Mesenchymal stem cell (in vitro differentiated cells and primary cell): ENCODE measurements at regions not wholly inside any gene's neighbourhood (a gene's known extent, or its start where the extent isn't known, plus 50 kb on each side); places are given as distances from the start of the nearest gene placed in this dataset.

ENCODE experiments used
- DNase-seq: peaks from one replicate; pipeline ENCODE4 v3.0.0-alpha.2; 2013
- H2AFZ ChIP-seq: one replicate; pipeline ENCODE4 v1.6.1; 2013; ENCODE audit warnings: low read depth, mild to moderate bottlenecking, control low read depth, inconsistent platforms, low read length, moderate library complexity
- H2AK5ac ChIP-seq: 2 replicates; pipeline ENCODE4 v1.6.1; 2013; ENCODE audit warnings: low read length, moderate library complexity, mild to moderate bottlenecking, inconsistent platforms; ENCODE audit not compliant: severe bottlenecking
- H2BK120ac ChIP-seq: one replicate; pipeline ENCODE4 v1.6.1; 2013; ENCODE audit warnings: low read depth, mild to moderate bottlenecking, inconsistent platforms, low read length, moderate library complexity
- H2BK12ac ChIP-seq, 2 experiments: one replicate each; pipeline ENCODE4 v1.6.1; 2013; ENCODE audit warnings: inconsistent platforms in 2 of 2, low read length in 2 of 2, mild to moderate bottlenecking in 2 of 2, moderate library complexity in 2 of 2, control low read depth in 1 of 2
- H2BK15ac ChIP-seq: one replicate; pipeline ENCODE4 v1.6.1; 2013; ENCODE audit warnings: mild to moderate bottlenecking, low read depth, inconsistent platforms; ENCODE audit not compliant: poor library complexity, severe bottlenecking
- H2BK5ac ChIP-seq: 2 replicates; pipeline ENCODE4 v1.6.1; 2013; ENCODE audit warnings: low read depth, mild to moderate bottlenecking, low read length, control low read depth, inconsistent platforms; ENCODE audit not compliant: poor library complexity, severe bottlenecking
- H3K14ac ChIP-seq, 2 experiments: one replicate each; pipeline ENCODE4 v1.6.1; 2013; ENCODE audit warnings: inconsistent platforms in 2 of 2, low read length in 2 of 2, control low read depth in 1 of 2, mild to moderate bottlenecking in 1 of 2, moderate library complexity in 1 of 2
- H3K18ac ChIP-seq, 2 experiments: one replicate each; pipeline ENCODE4 v1.6.1; 2013; ENCODE audit warnings: inconsistent platforms in 2 of 2, low read length in 2 of 2, control low read depth in 1 of 2, low read depth in 1 of 2, mild to moderate bottlenecking in 1 of 2
- H3K23ac ChIP-seq, 2 experiments: one replicate each; pipeline ENCODE4 v1.6.1; 2013; ENCODE audit warnings: inconsistent platforms in 2 of 2, low read length in 2 of 2, mild to moderate bottlenecking in 2 of 2, moderate library complexity in 2 of 2, control low read depth in 1 of 2
- H3K27ac ChIP-seq: 2 replicates; pipeline ENCODE4 v1.5.1; 2013; ENCODE audit warnings: mild to moderate bottlenecking, moderate library complexity, low read length, control low read depth, inconsistent platforms; ENCODE audit not compliant: poor library complexity, severe bottlenecking
- H3K27me3 ChIP-seq, 2 experiments: 2 replicates each; pipeline versions ENCODE4 v1.6.1 to v1.7.0; 2013; ENCODE audit warnings: low read length in 2 of 2, mild to moderate bottlenecking in 2 of 2, moderate library complexity in 2 of 2, control low read depth in 1 of 2, inconsistent platforms in 1 of 2; ENCODE audit not compliant: control insufficient read depth in 1 of 2, insufficient read depth in 1 of 2
- H3K36me3 ChIP-seq, 2 experiments: 2 replicates each; pipeline versions ENCODE4 v1.6.1 to v1.7.0; 2013; ENCODE audit warnings: low read length in 2 of 2, control low read depth in 1 of 2, inconsistent platforms in 1 of 2, low read depth in 1 of 2, mild to moderate bottlenecking in 1 of 2; ENCODE audit not compliant: insufficient read depth in 2 of 2, control insufficient read depth in 1 of 2
- H3K4ac ChIP-seq, 2 experiments: one replicate each; pipeline ENCODE4 v1.6.1; 2013; ENCODE audit warnings: inconsistent platforms in 2 of 2, low read length in 2 of 2, mild to moderate bottlenecking in 2 of 2, moderate library complexity in 2 of 2, control low read depth in 1 of 2, low read depth in 1 of 2
- H3K4me1 ChIP-seq: 2 replicates; pipeline ENCODE4 v1.6.1; 2013; ENCODE audit warnings: low read depth, low read length, control low read depth; ENCODE audit not compliant: control insufficient read depth, insufficient read depth
- H3K4me2 ChIP-seq: 2 replicates; pipeline ENCODE4 v1.6.1; 2013; ENCODE audit warnings: low read length, mild to moderate bottlenecking, inconsistent platforms; ENCODE audit not compliant: poor library complexity, severe bottlenecking
- H3K4me3 ChIP-seq, 2 experiments: 2 replicates each; pipeline versions ENCODE4 v1.5.1 to v1.7.0; 2013; ENCODE audit warnings: low read length in 2 of 2, mild to moderate bottlenecking in 2 of 2, control low read depth in 1 of 2, low read depth in 1 of 2; ENCODE audit not compliant: insufficient read depth in 1 of 2
- H3K79me1 ChIP-seq: replicated peaks from 2 replicates; pipeline ENCODE4 v1.6.1; 2013; ENCODE audit warnings: mild to moderate bottlenecking, control low read depth, low read length, inconsistent platforms; ENCODE audit not compliant: poor library complexity, severe bottlenecking
- H3K9ac ChIP-seq: 2 replicates; pipeline ENCODE4 v1.7.0; 2013; ENCODE audit warnings: mild to moderate bottlenecking, low read length, moderate library complexity
- H3K9me3 ChIP-seq: 2 replicates; pipeline ENCODE4 v1.7.0; 2013; ENCODE audit warnings: mild to moderate bottlenecking, low read length; ENCODE audit not compliant: control insufficient read depth
- H4K8ac ChIP-seq: one replicate; pipeline ENCODE4 v1.6.1; 2013; ENCODE audit warnings: inconsistent platforms, mild to moderate bottlenecking, low read length, moderate library complexity
- H4K91ac ChIP-seq: one replicate; pipeline ENCODE4 v1.6.1; 2013; ENCODE audit warnings: mild to moderate bottlenecking, low read length, inconsistent platforms
- WGBS: methylation state at CpG from one replicate; pipeline ENCODE4 v1.1.7; 2013; ENCODE audit warnings: mixed read lengths; 5-methylcytosine and 5-hydroxymethylcytosine counted together

- H3K14ac ChIP-seq: no peak overlapping the region
Observed at GRCh38 chr2:224252631-224253030, 149.3 kb downstream of the FAM124B start.

GRCh38 chr2:224248944-224249371, 152.9 kb downstream of the FAM124B start:
- no peak overlapping the region for H2BK120ac ChIP-seq
- no peaks in the 10 kb centered on the region for H3K36me3 ChIP-seq
- no peak overlapping the region for H3K27ac ChIP-seq
- no peaks in the 10 kb centered on the region for H3K9me3 ChIP-seq
- no peaks in the 10 kb centered on the region for H3K27me3 ChIP-seq
- H4K91ac ChIP-seq: no peak overlapping the region
- H3K14ac ChIP-seq: no peak overlapping the region
- no peaks in the 10 kb centered on the region for H3K4me1 ChIP-seq
- H4K8ac ChIP-seq: no peak overlapping the region
- no CpG with 5 or more reads among the region's 1 CpG for WGBS
- no peak overlapping the region for H3K4me2 ChIP-seq
- no peaks in the 10 kb centered on the region for H3K79me1 ChIP-seq
- H3K4me3 ChIP-seq: no peak overlapping the region
- DNase-seq: peak; percentile 19
- H3K23ac ChIP-seq: no peak overlapping the region
- H3K4ac ChIP-seq: no peak overlapping the region
- no peak overlapping the region for H3K18ac ChIP-seq
- no peak overlapping the region for H2AFZ ChIP-seq
- no peak overlapping the region for H2AK5ac ChIP-seq
- H3K9ac ChIP-seq: no peak overlapping the region
- H2BK5ac ChIP-seq: no peak overlapping the region
- no peak overlapping the region for H2BK12ac ChIP-seq
- H2BK15ac ChIP-seq: no peak overlapping the region

More at GRCh38 chr2:224252631-224253030, 149.3 kb downstream of the FAM124B start:
- no peak overlapping the region for H3K4me2 ChIP-seq
- no peaks in the 10 kb centered on the region for H3K36me3 ChIP-seq
- no peaks in the 10 kb centered on the region for H3K9me3 ChIP-seq
- no peak overlapping the region for H2BK120ac ChIP-seq
- no peak overlapping the region for H3K27ac ChIP-seq
- no peak overlapping the region for H2BK12ac ChIP-seq
- H3K9ac ChIP-seq: peak overlapping the region; percentile 38
- H3K4me1 ChIP-seq: no peaks in the 10 kb centered on the region
- H3K18ac ChIP-seq: no peak overlapping the region
- no peak overlapping the region for H4K8ac ChIP-seq
- H2BK15ac ChIP-seq: no peak overlapping the region
- H3K4ac ChIP-seq: no peak overlapping the region
- no peak overlapping the region for H2AFZ ChIP-seq
- no peaks in the 10 kb centered on the region for H3K27me3 ChIP-seq
- H4K91ac ChIP-seq: no peak overlapping the region
- H2BK5ac ChIP-seq: no peak overlapping the region
- H3K23ac ChIP-seq: no peak overlapping the region
- H3K79me1 ChIP-seq: no peaks in the 10 kb centered on the region
- H2AK5ac ChIP-seq: no peak overlapping the region
- H3K4me3 ChIP-seq: no peak overlapping the region
- DNase-seq: no peak

DNA sequence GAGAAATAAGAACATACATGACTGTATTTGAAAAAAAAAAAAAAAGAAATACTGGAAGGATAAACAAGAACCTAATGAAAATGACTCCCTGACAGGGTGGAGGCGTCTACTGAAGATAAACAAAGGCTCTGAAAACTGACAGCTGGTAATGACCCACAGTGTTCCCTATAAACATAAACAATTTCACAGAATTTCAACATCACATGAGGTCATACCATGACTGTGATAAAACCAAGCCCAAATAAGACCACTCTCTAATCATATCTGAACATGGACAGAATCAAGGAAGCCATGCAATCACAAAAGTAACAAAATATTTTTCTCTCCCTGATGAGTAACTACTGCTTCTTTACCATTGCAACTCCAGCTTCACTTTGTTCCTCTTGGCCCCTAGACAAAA, 159.3 kb downstream of the FAM124B start:
- H3K9me3 ChIP-seq: no peaks in the 10 kb centered on the region
- DNase-seq: peak; percentile 83
- no peak overlapping the region for H3K23ac ChIP-seq
- no peak overlapping the region for H4K8ac ChIP-seq
- H3K79me1 ChIP-seq: no peaks in the 10 kb centered on the region
- H3K27me3 ChIP-seq: no peaks in the 10 kb centered on the region
- WGBS: 3% methylated on average over 1 of the region's 1 CpG
- no peak overlapping the region for H2BK12ac ChIP-seq
- H3K36me3 ChIP-seq: no peaks in the 10 kb centered on the region
- H3K4me3 ChIP-seq: no peak overlapping the region
- H3K4ac ChIP-seq: no peak overlapping the region
- H2BK15ac ChIP-seq: no peak overlapping the region
- H3K18ac ChIP-seq: no peak overlapping the region
- H2BK120ac ChIP-seq: no peak overlapping the region
- no peak overlapping the region for H3K9ac ChIP-seq
- no peak overlapping the region for H3K14ac ChIP-seq
- H3K4me2 ChIP-seq: no peak overlapping the region
- H4K91ac ChIP-seq: no peak overlapping the region
- H3K4me1 ChIP-seq: no peaks in the 10 kb centered on the region
- no peak overlapping the region for H3K27ac ChIP-seq
- H2AK5ac ChIP-seq: no peak overlapping the region
- H2BK5ac ChIP-seq: no peak overlapping the region
- H2AFZ ChIP-seq: no peak overlapping the region

DNA sequence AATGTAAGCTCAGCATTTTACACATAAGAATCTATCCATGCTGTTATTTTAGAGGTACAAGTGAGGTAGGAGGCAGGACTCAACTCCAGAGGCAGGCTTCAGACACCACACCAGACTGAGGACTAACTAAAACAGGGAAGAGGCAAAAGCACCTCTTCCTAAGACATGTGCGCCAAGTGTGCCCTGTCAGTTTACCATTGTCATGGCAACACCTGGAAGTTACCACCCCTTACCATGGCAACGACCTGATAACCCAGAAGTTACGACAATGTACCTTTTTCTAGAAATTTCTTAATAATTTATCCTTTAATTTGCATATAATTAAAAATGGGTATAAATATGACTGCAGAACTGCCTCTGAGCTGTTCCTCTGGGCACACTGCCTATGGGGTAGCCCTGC, 160.1 kb downstream of the FAM124B start:
- 86% methylated on average over 2 of the region's 3 CpGs for WGBS
- no peak overlapping the region for H2AFZ ChIP-seq
- no peaks in the 10 kb centered on the region for H3K36me3 ChIP-seq
- no peak overlapping the region for H3K14ac ChIP-seq
- H2BK120ac ChIP-seq: no peak overlapping the region
- no peak for DNase-seq
- H2AK5ac ChIP-seq: no peak overlapping the region
- H3K27ac ChIP-seq: no peak overlapping the region
- H3K23ac ChIP-seq: no peak overlapping the region
- H2BK12ac ChIP-seq: no peak overlapping the region
- no peaks in the 10 kb centered on the region for H3K4me1 ChIP-seq
- H3K79me1 ChIP-seq: no peaks in the 10 kb centered on the region
- H3K4me2 ChIP-seq: no peak overlapping the region
- H4K8ac ChIP-seq: no peak overlapping the region
- H3K4me3 ChIP-seq: no peak overlapping the region
- H3K9ac ChIP-seq: no peak overlapping the region
- no peak overlapping the region for H4K91ac ChIP-seq
- no peak overlapping the region for H3K18ac ChIP-seq
- H2BK15ac ChIP-seq: no peak overlapping the region
- H3K9me3 ChIP-seq: no peaks in the 10 kb centered on the region
- H3K4ac ChIP-seq: no peak overlapping the region
- no peaks in the 10 kb centered on the region for H3K27me3 ChIP-seq
- no peak overlapping the region for H2BK5ac ChIP-seq
